PC-3 (cell line): ENCODE measurements at regions not wholly inside any gene's neighbourhood (a gene's known extent, or its start where the extent isn't known, plus 50 kb on each side); places are given as distances from the start of the nearest gene placed in this dataset.

Experiments
- ATAC-seq: fragments of 200-7000 bp; cut with Tn5 transposase; 2 replicates; pipeline ENCODE4 v1.9.1; 2020; ENCODE audit warnings: mild to moderate bottlenecking, moderate library complexity
- BruUV-seq: library from RNA; stranded (reverse); fragments of 400-500 nt; replicated peaks from 2 replicates; lab custom pipeline; 2021; lab: Mats Ljungman, UMichigan
- CTCF ChIA-PET: fragments of 300-600 bp; sonication (Branson Sonifier 250); formaldehyde crosslinking; loops from one replicate; lab custom pipeline; 2022; ENCODE audit warnings: antibody characterized with exemption; lab: Charles Lee
- POLR2A ChIA-PET: fragments of 300-600 bp; sonication (Branson Sonifier 250); formaldehyde crosslinking; loops from one replicate; lab custom pipeline; 2022; ENCODE audit warnings: antibody characterized with exemption; ENCODE audit not compliant: unreplicated experiment; lab: Charles Lee
- DNase-seq: peaks from one replicate; pipeline ENCODE4 v3.0.0-alpha.2; 2015
- H2AFZ ChIP-seq: fragments of 300-600 bp; sonication (generic); 2 replicates; pipeline ENCODE4 v1.6.0; 2016; ENCODE audit warnings: antibody characterized with exemption, low read length
- H3F3A ChIP-seq: fragments of 300-600 bp; sonication (generic); one replicate; pipeline ENCODE4 v1.6.0; 2017; ENCODE audit warnings: antibody characterized with exemption, low read length, control low read depth, mild to moderate bottlenecking; ENCODE audit not compliant: unreplicated experiment
- H3K27ac ChIP-seq: fragments of 300-600 bp; sonication (generic); 2 replicates; pipeline ENCODE4 v1.5.1; 2016; ENCODE audit warnings: mild to moderate bottlenecking, low read length
- H3K27me3 ChIP-seq: fragments of 300-600 bp; sonication (generic); 2 replicates; pipeline ENCODE4 v1.6.1; 2016; ENCODE audit warnings: low read length, mixed read lengths
- H3K36me3 ChIP-seq: fragments of 300-600 bp; sonication (generic); 2 replicates; pipeline ENCODE4 v1.6.1; 2016; ENCODE audit warnings: low read depth, mixed run types, low read length, mixed read lengths
- H3K4me1 ChIP-seq: fragments of 300-600 bp; sonication (generic); 2 replicates; pipeline ENCODE4 v1.5.1; 2016; ENCODE audit warnings: low read length; ENCODE audit not compliant: insufficient read depth
- H3K4me2 ChIP-seq: fragments of 300-600 bp; sonication (generic); 2 replicates; pipeline ENCODE4 v1.6.0; 2016; ENCODE audit warnings: low read length
- H3K4me3 ChIP-seq: fragments of 300-600 bp; sonication (generic); 2 replicates; pipeline ENCODE4 v1.5.1; 2016; ENCODE audit warnings: mild to moderate bottlenecking, low read length, mixed read lengths
- H3K79me2 ChIP-seq: fragments of 300-600 bp; sonication (generic); 2 replicates; pipeline ENCODE4 v1.6.1; 2017; ENCODE audit warnings: low read length, mixed read lengths
- H3K9ac ChIP-seq: fragments of 300-600 bp; sonication (generic); 2 replicates; pipeline ENCODE4 v1.6.0; 2016; ENCODE audit warnings: mild to moderate bottlenecking, low read length
- H3K9me2 ChIP-seq: fragments of 300-600 bp; sonication (generic); replicated peaks from 2 replicates; pipeline ENCODE4 v1.6.1; 2016; ENCODE audit warnings: mixed run types, low read length, mixed read lengths
- H3K9me3 ChIP-seq: fragments of 300-600 bp; sonication (generic); 2 replicates; pipeline ENCODE4 v1.6.1; 2016; ENCODE audit warnings: low read length, mixed read lengths
- H4K20me1 ChIP-seq: fragments of 300-600 bp; sonication (generic); 2 replicates; pipeline ENCODE4 v1.6.1; 2016; ENCODE audit warnings: low read length, mixed read lengths
- EZH2 ChIP-seq: fragments of 300-600 bp; sonication (generic); IDR thresholded peaks from one replicate; pipeline ENCODE4 v1.6.1; 2017; ENCODE audit warnings: antibody characterized with exemption, mild to moderate bottlenecking, low read length; ENCODE audit not compliant: unreplicated experiment
- EZH2phosphoT487 ChIP-seq: fragments of 300-600 bp; sonication (generic); IDR thresholded peaks from 2 replicates; pipeline ENCODE4 v1.6.1; 2018; ENCODE audit warnings: mild to moderate bottlenecking, antibody characterized with exemption, low read length, borderline replicate concordance
- intact Hi-C: fragments of 100-400 bp; cut with micrococcal nuclease; formaldehyde crosslinking; loops from 2 replicates; pipeline ENCODE4 v1.9.0; 2023
- TF ChIP-seq, protein P1 (sequence below): fragments of 300-600 bp; sonication (generic); conservative IDR thresholded peaks from 2 replicates; pipeline ENCODE4 v1.5.1; 2017; ENCODE audit warnings: antibody characterized with exemption, low read depth, mild to moderate bottlenecking, low read length

DNA sequence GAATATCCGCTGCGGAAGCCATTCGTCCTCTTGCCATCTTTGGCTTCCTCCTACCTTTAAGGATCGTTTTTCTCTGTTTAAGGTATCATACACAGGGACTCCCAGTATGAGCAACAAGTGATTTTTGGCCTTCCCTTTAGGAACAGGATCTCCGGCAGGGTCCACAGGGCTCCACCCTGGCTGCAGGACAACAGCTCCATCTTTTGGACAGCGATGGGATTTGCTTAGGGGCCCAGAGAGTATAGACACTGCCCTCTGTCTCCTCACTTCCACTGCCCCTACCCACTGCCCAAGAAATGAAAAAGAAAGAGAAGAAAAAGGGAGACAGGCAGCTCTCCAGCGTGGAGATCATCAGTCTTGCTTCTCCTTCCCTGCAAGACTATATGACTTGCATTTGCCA, 224.5 kb downstream of the UXS1 start:
- Histone ChIP-seq H3K27me3 (no peaks in the 10 kb centered on the region), H3K9me2 (0 out of 2 replicates have a peak, but pooled peaks cover 4% of the 10 kb centered on the region), H3K36me3 (no peaks in the 10 kb centered on the region), H3K4me2 (no peak overlapping the region), H3K4me1 (no peaks in the 10 kb centered on the region), H3K4me3 (no peak overlapping the region), H3K9ac (no peak overlapping the region), H3K9me3 (no peaks in the 10 kb centered on the region), H2AFZ (no peak overlapping the region), H3K79me2 (no peaks in the 10 kb centered on the region), H4K20me1 (no peaks in the 10 kb centered on the region), H3F3A (no peaks in the 10 kb centered on the region), H3K27ac (no peak overlapping the region)
- TF ChIP-seq EZH2phosphoT487 (no peak), EZH2 (no peak)
- TF ChIP-seq, protein P1, sequence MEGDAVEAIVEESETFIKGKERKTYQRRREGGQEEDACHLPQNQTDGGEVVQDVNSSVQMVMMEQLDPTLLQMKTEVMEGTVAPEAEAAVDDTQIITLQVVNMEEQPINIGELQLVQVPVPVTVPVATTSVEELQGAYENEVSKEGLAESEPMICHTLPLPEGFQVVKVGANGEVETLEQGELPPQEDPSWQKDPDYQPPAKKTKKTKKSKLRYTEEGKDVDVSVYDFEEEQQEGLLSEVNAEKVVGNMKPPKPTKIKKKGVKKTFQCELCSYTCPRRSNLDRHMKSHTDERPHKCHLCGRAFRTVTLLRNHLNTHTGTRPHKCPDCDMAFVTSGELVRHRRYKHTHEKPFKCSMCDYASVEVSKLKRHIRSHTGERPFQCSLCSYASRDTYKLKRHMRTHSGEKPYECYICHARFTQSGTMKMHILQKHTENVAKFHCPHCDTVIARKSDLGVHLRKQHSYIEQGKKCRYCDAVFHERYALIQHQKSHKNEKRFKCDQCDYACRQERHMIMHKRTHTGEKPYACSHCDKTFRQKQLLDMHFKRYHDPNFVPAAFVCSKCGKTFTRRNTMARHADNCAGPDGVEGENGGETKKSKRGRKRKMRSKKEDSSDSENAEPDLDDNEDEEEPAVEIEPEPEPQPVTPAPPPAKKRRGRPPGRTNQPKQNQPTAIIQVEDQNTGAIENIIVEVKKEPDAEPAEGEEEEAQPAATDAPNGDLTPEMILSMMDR = peak; percentile 48
- intact Hi-C loops = no loop called here
- DNase-seq = peak; percentile 27
- no TSS peak for BruUV-seq
- ATAC-seq = no peak
- ChIA-PET CTCF (no interaction called here), POLR2A (no interaction called here)

DNA sequence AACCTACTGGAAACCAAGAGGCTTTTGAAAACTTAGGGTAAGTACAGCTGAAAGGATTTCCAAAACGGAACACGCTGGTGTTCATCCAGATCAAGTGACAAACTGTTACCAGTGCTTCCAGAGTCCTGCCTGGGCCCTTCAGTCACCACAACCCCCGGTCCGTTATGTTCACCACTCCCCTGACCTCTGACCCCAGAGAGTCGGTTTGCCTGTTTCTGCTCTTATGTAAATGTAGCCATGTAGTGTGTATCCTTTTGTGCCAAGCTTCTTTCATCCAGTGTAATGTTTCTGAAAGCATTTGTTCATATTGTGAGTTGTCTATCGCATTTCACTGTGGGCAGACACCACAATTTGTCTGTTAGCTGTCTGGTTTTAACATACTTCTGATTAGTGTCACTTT, 217.5 kb downstream of the NCK2 start:
- no TSS peak for BruUV-seq
- Histone ChIP-seq H3F3A (no peaks in the 10 kb centered on the region), H3K9me3 (no peaks in the 10 kb centered on the region), H3K27ac (no peak overlapping the region), H3K79me2 (no peaks in the 10 kb centered on the region), H3K9ac (no peak overlapping the region), H3K9me2 (0 out of 2 replicates have a peak, but pooled peaks cover 4% of the 10 kb centered on the region), H3K27me3 (0 out of 2 replicates have a peak, but pooled peaks cover 3% of the 10 kb centered on the region), H3K36me3 (no peaks in the 10 kb centered on the region), H3K4me1 (no peaks in the 10 kb centered on the region), H2AFZ (no peak overlapping the region), H3K4me2 (no peak overlapping the region), H4K20me1 (no peaks in the 10 kb centered on the region), H3K4me3 (no peak overlapping the region)
- CTCF ChIA-PET = no interaction called here
- intact Hi-C loops = no loop called here
- TF ChIP-seq, protein P1 = no peak
- TF ChIP-seq EZH2phosphoT487 = no peak
- no peak for DNase-seq
- POLR2A ChIA-PET = no interaction called here
- ATAC-seq = no peak

DNA sequence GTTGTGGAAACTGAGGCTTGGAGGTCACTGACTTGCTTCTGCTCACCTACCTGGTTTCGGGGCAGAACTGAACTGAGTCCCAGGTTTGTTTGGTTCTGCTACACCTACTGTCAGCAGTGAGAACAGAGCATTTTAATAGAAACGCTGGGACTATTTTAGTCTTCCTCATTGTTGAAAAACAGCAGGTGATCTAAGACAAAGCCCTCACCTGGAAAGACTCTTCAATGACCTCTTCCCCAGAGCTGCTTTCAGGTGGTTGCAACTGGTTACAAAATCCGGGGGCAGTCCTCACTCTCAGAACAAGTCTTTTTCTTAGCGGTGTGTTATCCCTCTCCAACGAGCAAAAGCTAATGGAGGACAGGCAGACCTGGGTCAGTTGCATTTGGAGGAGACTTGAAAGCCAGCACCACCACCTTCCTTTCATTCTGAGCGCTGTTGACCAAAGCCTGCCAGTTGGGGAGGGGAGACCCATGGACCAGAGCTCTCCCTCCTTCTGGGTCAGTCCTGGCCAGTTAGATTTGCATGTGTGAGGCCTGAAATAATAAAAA, 217.0 kb downstream of the NCK2 start:
- POLR2A ChIA-PET = no interaction called here
- H2AFZ ChIP-seq = no peak overlapping the region
- no peaks in the 10 kb centered on the region for H4K20me1 ChIP-seq
- no peaks in the 10 kb centered on the region for H3F3A ChIP-seq
- no TSS peak for BruUV-seq
- H3K9me2 ChIP-seq = no peaks in the 10 kb centered on the region
- no peaks in the 10 kb centered on the region for H3K9me3 ChIP-seq
- no peaks in the 10 kb centered on the region for H3K79me2 ChIP-seq
- intact Hi-C loops = no loop called here
- DNase-seq (no peak), ATAC-seq (no peak)
- H3K4me2 ChIP-seq = no peak overlapping the region
- no peaks in the 10 kb centered on the region for H3K4me1 ChIP-seq
- H3K27ac ChIP-seq = no peak overlapping the region
- TF ChIP-seq EZH2 (no peak), EZH2phosphoT487 (no peak)
- TF ChIP-seq, protein P1 = no peak
- H3K9ac ChIP-seq = no peak overlapping the region
- H3K36me3 ChIP-seq = no peaks in the 10 kb centered on the region
- no peak overlapping the region for H3K4me3 ChIP-seq
- CTCF ChIA-PET = no interaction called here
- peaks cover 8% of the 10 kb centered on the region; the same call in 1 of the 2 replicates for H3K27me3 ChIP-seq
